GM12878 (cell line): ENCODE measurements at regions not wholly inside any gene's neighbourhood (a gene's known extent, or its start where the extent isn't known, plus 50 kb on each side); places are given as distances from the start of the nearest gene placed in this dataset.

Experiments
- ATF7 ChIP-seq: fragments of 450-650 bp; IDR thresholded peaks from 2 replicates; pipeline ENCODE4 v1.6.1; 2016; ENCODE audit warnings: low read depth, mild to moderate bottlenecking
- CHD1 ChIP-seq: IDR thresholded peaks from 2 replicates; pipeline ENCODE4 v1.6.1; 2012; ENCODE audit warnings: low read depth, low read length, improper control_type of control experiment
- GABPA ChIP-seq: IDR thresholded peaks from 2 replicates; pipeline ENCODE4 v1.6.1; 2014; ENCODE audit warnings: antibody characterized with exemption, low read depth, mild to moderate bottlenecking, inconsistent platforms
- TF ChIP-seq, protein P1 (sequence below): fragments of 450-650 bp; IDR thresholded peaks from 2 replicates; pipeline ENCODE4 v1.6.1; 2017; ENCODE audit warnings: mild to moderate bottlenecking, moderate library complexity
- TF ChIP-seq, protein P2 (sequence below): fragments of 150-350 bp; IDR thresholded peaks from 2 replicates; pipeline ENCODE4 v1.6.1; 2016; ENCODE audit warnings: low read depth, low read length

DNA sequence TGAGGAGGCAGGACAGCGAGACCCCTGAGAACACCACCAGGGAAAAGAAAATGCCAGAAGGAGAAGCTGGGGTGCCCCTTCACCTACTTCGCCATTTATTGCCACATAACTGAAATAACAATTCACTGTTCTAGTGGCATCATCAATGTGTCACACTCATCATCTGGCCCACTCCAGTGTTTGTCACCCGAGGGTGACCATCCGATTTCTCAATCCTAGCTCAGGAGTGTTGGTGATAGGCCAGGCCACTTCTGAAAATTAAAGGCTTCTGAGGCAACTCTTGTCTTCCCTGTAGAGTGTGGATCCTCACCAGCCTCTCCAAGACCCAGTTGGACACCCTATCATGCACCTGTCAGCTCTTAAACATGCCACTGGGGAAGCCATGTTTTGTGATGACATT is 62.9 kb upstream of the BZW1 start (continued):
- TF ChIP-seq, protein P1, sequence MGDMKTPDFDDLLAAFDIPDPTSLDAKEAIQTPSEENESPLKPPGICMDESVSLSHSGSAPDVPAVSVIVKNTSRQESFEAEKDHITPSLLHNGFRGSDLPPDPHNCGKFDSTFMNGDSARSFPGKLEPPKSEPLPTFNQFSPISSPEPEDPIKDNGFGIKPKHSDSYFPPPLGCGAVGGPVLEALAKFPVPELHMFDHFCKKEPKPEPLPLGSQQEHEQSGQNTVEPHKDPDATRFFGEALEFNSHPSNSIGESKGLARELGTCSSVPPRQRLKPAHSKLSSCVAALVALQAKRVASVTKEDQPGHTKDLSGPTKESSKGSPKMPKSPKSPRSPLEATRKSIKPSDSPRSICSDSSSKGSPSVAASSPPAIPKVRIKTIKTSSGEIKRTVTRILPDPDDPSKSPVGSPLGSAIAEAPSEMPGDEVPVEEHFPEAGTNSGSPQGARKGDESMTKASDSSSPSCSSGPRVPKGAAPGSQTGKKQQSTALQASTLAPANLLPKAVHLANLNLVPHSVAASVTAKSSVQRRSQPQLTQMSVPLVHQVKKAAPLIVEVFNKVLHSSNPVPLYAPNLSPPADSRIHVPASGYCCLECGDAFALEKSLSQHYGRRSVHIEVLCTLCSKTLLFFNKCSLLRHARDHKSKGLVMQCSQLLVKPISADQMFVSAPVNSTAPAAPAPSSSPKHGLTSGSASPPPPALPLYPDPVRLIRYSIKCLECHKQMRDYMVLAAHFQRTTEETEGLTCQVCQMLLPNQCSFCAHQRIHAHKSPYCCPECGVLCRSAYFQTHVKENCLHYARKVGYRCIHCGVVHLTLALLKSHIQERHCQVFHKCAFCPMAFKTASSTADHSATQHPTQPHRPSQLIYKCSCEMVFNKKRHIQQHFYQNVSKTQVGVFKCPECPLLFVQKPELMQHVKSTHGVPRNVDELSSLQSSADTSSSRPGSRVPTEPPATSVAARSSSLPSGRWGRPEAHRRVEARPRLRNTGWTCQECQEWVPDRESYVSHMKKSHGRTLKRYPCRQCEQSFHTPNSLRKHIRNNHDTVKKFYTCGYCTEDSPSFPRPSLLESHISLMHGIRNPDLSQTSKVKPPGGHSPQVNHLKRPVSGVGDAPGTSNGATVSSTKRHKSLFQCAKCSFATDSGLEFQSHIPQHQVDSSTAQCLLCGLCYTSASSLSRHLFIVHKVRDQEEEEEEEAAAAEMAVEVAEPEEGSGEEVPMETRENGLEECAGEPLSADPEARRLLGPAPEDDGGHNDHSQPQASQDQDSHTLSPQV, result no peak
- TF ChIP-seq CHD1 (no peak), ATF7 (no peak), GABPA (no peak)
- TF ChIP-seq, protein P2, sequence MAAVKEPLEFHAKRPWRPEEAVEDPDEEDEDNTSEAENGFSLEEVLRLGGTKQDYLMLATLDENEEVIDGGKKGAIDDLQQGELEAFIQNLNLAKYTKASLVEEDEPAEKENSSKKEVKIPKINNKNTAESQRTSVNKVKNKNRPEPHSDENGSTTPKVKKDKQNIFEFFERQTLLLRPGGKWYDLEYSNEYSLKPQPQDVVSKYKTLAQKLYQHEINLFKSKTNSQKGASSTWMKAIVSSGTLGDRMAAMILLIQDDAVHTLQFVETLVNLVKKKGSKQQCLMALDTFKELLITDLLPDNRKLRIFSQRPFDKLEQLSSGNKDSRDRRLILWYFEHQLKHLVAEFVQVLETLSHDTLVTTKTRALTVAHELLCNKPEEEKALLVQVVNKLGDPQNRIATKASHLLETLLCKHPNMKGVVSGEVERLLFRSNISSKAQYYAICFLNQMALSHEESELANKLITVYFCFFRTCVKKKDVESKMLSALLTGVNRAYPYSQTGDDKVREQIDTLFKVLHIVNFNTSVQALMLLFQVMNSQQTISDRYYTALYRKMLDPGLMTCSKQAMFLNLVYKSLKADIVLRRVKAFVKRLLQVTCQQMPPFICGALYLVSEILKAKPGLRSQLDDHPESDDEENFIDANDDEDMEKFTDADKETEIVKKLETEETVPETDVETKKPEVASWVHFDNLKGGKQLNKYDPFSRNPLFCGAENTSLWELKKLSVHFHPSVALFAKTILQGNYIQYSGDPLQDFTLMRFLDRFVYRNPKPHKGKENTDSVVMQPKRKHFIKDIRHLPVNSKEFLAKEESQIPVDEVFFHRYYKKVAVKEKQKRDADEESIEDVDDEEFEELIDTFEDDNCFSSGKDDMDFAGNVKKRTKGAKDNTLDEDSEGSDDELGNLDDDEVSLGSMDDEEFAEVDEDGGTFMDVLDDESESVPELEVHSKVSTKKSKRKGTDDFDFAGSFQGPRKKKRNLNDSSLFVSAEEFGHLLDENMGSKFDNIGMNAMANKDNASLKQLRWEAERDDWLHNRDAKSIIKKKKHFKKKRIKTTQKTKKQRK, result no peak
- TF ChIP-seq, all 136 proteins: peak for 0
